ENCODE measurements at regions not wholly inside any gene's neighbourhood (a gene's known extent, or its start where the extent isn't known, plus 50 kb on each side); places are given as distances from the start of the nearest gene placed in this dataset.

DNA sequence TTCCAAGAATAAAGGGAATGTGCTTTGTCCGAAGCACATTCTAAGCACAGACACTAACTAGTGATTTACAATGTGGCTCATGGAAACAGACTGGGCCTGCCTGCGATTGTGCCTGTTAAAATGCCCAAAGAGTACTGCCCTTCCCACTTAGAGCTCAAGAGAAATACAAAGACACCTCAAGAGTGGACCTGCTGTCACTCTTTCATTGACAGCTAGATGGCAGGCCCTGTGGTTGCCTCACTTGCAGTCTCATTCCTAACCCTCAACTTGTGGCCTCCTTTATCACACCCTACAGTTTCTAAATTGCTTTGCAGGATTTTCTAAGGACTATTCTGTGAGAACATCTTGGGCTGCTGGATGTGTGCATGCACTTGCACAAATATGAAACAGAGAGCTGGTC lies 331.0 kb upstream of the EMCN start:
- no peaks in the 10 kb centered on the region for H3K36me3 Mint-ChIP-seq (ENCODE audit: low read depth)
- H3K4me3 Mint-ChIP-seq, result no peak overlapping the region
- TF ChIP-seq, protein P1, sequence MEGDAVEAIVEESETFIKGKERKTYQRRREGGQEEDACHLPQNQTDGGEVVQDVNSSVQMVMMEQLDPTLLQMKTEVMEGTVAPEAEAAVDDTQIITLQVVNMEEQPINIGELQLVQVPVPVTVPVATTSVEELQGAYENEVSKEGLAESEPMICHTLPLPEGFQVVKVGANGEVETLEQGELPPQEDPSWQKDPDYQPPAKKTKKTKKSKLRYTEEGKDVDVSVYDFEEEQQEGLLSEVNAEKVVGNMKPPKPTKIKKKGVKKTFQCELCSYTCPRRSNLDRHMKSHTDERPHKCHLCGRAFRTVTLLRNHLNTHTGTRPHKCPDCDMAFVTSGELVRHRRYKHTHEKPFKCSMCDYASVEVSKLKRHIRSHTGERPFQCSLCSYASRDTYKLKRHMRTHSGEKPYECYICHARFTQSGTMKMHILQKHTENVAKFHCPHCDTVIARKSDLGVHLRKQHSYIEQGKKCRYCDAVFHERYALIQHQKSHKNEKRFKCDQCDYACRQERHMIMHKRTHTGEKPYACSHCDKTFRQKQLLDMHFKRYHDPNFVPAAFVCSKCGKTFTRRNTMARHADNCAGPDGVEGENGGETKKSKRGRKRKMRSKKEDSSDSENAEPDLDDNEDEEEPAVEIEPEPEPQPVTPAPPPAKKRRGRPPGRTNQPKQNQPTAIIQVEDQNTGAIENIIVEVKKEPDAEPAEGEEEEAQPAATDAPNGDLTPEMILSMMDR (IDR thresholded peaks at IDR 0.05), result peak; percentile 14; the same call in 1 of the 2 replicates
- no peak overlapping the region for H3K27ac Mint-ChIP-seq
- no peak for DNase-seq
- H3K4me1 Mint-ChIP-seq (ENCODE audit: low read depth), result no peaks in the 10 kb centered on the region
- peaks cover 4% of the 10 kb centered on the region; the same call in 1 of the 2 replicates for H3K27me3 Mint-ChIP-seq (ENCODE audit: insufficient read depth)
- no peaks in the 10 kb centered on the region for H3K9me3 Mint-ChIP-seq

DNA sequence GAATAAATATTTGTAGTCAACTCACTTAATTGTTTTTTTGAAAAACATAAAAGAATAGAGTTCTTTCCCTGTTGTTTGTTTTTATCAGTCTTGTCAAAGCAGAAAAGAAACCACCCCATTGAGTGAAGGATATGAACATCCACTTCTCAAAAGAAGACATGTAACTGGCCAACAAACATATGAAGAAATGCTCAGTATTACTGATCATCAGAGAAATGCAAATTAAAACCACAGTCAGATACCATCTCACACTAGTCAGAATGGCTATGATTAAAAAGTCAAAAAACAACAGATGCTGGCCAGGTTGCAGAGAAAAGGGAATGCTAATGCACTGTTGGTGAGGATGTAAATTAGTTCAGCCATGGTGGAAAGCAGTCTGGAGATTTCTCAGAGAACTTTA lies 326.1 kb upstream of the EMCN start:
- H3K4me1 Mint-ChIP-seq (ENCODE audit: low read depth), result no peaks in the 10 kb centered on the region
- no peak overlapping the region for H3K4me3 Mint-ChIP-seq
- TF ChIP-seq, protein P1 (IDR thresholded peaks at IDR 0.05), result no peak
- peaks cover 4% of the 10 kb centered on the region; the same call in 1 of the 2 replicates for H3K27me3 Mint-ChIP-seq (ENCODE audit: insufficient read depth)
- H3K9me3 Mint-ChIP-seq, result no peaks in the 10 kb centered on the region
- H3K27ac Mint-ChIP-seq, result no peak overlapping the region
- no peak for DNase-seq
- H3K36me3 Mint-ChIP-seq (ENCODE audit: low read depth), result no peaks in the 10 kb centered on the region

DNA sequence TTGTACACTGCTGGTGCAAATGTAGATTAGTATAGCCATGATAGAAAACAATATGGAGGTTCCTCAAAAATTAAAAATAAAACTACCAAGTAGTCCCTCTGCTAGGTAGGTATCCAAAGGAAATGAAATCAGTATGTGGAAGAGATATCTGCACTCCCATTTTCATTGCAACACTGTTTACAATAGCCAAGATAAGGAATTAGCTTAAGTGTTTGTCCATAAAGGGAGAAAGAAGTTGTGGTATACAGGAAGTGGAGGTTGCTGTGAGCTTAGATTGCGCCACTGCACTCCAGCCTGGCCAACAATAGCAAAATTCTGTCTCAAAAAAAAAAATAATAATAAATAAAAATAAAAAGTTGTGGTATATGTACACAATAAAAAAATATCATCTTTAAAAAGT lies 325.0 kb upstream of the EMCN start:
- Mint-ChIP-seq H3K9me3 (no peaks in the 10 kb centered on the region), H3K27ac (no peak overlapping the region), H3K4me1 (ENCODE audit: low read depth) (no peaks in the 10 kb centered on the region), H3K4me3 (no peak overlapping the region), H3K27me3 (ENCODE audit: insufficient read depth) (peaks cover 2% of the 10 kb centered on the region; the same call in 1 of the 2 replicates), H3K36me3 (ENCODE audit: low read depth) (no peaks in the 10 kb centered on the region)
- no peak for DNase-seq
- TF ChIP-seq, protein P1 (IDR thresholded peaks at IDR 0.05), result no peak

DNA sequence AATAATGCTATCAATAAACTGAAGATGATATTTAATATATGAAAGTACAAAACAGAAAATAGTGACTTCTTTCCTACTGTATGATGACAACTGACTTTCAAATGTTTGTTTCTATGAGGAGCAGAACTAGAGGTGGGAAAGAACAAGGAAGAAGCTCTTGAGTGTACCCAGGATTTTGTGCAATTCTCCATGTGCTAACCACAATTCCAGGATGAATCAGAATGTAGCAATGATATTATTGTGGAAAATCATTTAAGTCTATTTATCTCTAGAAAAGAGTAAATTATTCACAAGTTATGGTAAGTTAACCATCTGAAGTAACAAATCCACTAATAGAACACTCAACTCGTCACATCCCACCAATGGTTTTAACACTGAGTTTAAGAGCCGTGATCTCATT lies 324.1 kb upstream of the EMCN start:
- Mint-ChIP-seq H3K27ac (no peak overlapping the region), H3K27me3 (ENCODE audit: insufficient read depth) (no peaks in the 10 kb centered on the region; the same call in 1 of the 2 replicates), H3K4me1 (ENCODE audit: low read depth) (no peaks in the 10 kb centered on the region), H3K9me3 (no peaks in the 10 kb centered on the region), H3K4me3 (no peak overlapping the region), H3K36me3 (ENCODE audit: low read depth) (no peaks in the 10 kb centered on the region)
- TF ChIP-seq, protein P1 (IDR thresholded peaks at IDR 0.05), result no peak
- no peak for DNase-seq

DNA sequence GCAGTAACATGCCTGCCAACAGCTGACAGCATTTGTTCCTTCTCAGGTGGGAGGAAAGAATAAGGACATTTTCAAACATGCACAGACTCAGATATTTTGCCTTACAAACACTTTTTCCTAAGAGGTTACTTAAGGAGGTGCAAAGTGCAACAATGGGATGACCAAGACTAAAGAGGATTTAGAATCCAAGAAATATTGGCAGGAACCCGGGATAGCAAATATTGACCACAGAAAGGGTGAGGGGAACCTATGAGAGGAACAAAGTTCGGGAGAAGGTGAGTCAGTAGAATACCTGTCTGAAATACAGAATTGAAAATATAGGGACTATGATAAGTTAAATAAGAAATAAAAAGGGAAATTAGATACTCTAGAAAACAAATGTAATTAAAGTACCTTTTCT lies 321.9 kb upstream of the EMCN start:
- no peak for DNase-seq
- H3K4me3 Mint-ChIP-seq, result no peak overlapping the region
- H3K9me3 Mint-ChIP-seq, result no peaks in the 10 kb centered on the region
- no peaks in the 10 kb centered on the region for H3K36me3 Mint-ChIP-seq (ENCODE audit: low read depth)
- no peaks in the 10 kb centered on the region for H3K4me1 Mint-ChIP-seq (ENCODE audit: low read depth)
- no peak overlapping the region for H3K27ac Mint-ChIP-seq
- TF ChIP-seq, protein P1 (IDR thresholded peaks at IDR 0.05), result no peak
- no peaks in the 10 kb centered on the region; the same call in 1 of the 2 replicates for H3K27me3 Mint-ChIP-seq (ENCODE audit: insufficient read depth)

DNA sequence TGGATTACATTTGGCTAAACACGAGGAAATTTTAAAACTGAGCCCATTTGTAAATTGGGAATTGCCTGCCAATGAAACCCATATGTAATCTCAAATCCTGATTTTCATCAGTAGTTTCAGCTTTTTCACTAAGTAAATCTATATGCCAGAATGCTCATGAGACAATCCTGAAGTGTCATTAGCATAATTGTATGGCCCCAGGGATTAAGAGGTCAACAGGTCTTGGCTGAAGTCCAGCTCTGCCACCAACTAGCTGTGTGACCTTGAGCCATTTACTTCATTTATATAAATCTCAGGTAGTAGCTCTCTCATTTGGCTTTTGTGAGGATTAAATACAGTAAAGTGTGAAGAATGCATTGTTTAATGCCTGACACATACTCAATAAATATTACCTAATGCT lies 320.5 kb upstream of the EMCN start:
- H3K27me3 Mint-ChIP-seq (ENCODE audit: insufficient read depth), result no peaks in the 10 kb centered on the region; the same call in 1 of the 2 replicates

More for the DNA sequence above, 320.5 kb upstream of the EMCN start:
- no peak for DNase-seq
- H3K4me3 Mint-ChIP-seq, result no peak overlapping the region
- H3K27ac Mint-ChIP-seq, result no peak overlapping the region
- TF ChIP-seq, protein P1 (IDR thresholded peaks at IDR 0.05), result no peak
- H3K4me1 Mint-ChIP-seq (ENCODE audit: low read depth), result no peaks in the 10 kb centered on the region
- no peaks in the 10 kb centered on the region for H3K9me3 Mint-ChIP-seq
- no peaks in the 10 kb centered on the region for H3K36me3 Mint-ChIP-seq (ENCODE audit: low read depth)

Data from HFFc6 (cell line).